Suprapubic skin (tissue), 4 donors: ENCODE measurements at regions not wholly inside any gene's neighbourhood (a gene's known extent, or its start where the extent isn't known, plus 50 kb on each side); places are given as distances from the start of the nearest gene placed in this dataset.

Experiments
- EP300 ChIP-seq: sonication (generic); formaldehyde crosslinking; IDR thresholded peaks from one replicate; pipeline ENCODE4 v1.6.1; 2017; ENCODE audit warnings: antibody characterized with exemption
- POLR2A ChIP-seq, 2 donors: fragments of 450-650 bp; IDR thresholded peaks; one replicate each; pipeline ENCODE4 v1.6.1; 2017; ENCODE audit warnings: antibody characterized with exemption in 2 of 2, mild to moderate bottlenecking in 2 of 2, moderate library complexity in 2 of 2
- POLR2AphosphoS5 ChIP-seq, 3 donors: sonication (generic); formaldehyde crosslinking; IDR thresholded peaks; one replicate each; pipeline ENCODE4 v1.6.1; 2017; ENCODE audit warnings: antibody characterized with exemption in 3 of 3
- TF ChIP-seq, protein P1 (sequence below), 2 donors: fragments of 200-600 bp in 1 of 2; fragments of 450-650 bp in 1 of 2; sonication (generic) in 1 of 2; IDR thresholded peaks; one replicate each; pipeline ENCODE4 v1.5.1; 2016 to 2019; ENCODE audit warnings: antibody characterized with exemption in 2 of 2, mild to moderate bottlenecking in 1 of 2, moderate library complexity in 1 of 2

DNA sequence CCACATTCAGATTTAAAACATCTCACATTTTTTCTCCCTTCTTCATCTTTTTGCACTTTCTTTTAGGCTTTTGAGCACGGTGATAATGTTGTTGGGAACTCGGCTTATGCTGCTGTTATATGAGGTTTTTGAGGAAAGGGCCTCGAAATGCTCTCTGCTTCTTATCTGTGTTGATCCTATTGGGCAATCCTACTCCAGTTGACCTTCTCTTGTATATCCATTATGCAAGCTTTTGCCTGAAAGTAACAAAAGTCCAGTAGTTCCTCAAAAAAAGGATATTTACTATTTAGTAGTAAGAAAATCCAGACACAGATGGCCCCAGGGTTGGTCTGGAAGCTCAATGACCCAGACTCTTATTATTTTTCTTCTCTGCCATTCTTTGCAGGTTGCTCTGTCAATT is 57.7 kb upstream of the SPANXB1 start:
- TF ChIP-seq, protein P1, sequence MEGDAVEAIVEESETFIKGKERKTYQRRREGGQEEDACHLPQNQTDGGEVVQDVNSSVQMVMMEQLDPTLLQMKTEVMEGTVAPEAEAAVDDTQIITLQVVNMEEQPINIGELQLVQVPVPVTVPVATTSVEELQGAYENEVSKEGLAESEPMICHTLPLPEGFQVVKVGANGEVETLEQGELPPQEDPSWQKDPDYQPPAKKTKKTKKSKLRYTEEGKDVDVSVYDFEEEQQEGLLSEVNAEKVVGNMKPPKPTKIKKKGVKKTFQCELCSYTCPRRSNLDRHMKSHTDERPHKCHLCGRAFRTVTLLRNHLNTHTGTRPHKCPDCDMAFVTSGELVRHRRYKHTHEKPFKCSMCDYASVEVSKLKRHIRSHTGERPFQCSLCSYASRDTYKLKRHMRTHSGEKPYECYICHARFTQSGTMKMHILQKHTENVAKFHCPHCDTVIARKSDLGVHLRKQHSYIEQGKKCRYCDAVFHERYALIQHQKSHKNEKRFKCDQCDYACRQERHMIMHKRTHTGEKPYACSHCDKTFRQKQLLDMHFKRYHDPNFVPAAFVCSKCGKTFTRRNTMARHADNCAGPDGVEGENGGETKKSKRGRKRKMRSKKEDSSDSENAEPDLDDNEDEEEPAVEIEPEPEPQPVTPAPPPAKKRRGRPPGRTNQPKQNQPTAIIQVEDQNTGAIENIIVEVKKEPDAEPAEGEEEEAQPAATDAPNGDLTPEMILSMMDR (IDR thresholded peaks at IDR 0.05), result no peak
- TF ChIP-seq POLR2A (IDR thresholded peaks at IDR 0.05) (no peak), EP300 (no peak), POLR2AphosphoS5 (IDR thresholded peaks at IDR 0.05) (no peak)
